CD4-positive, alpha-beta T cell (primary cell): ENCODE measurements at regions not wholly inside any gene's neighbourhood (a gene's known extent, or its start where the extent isn't known, plus 50 kb on each side); places are given as distances from the start of the nearest gene placed in this dataset.

Experiments
- ATAC-seq: fragments of 200-7000 bp; cut with Tn5 transposase; one replicate; pipeline ENCODE4 v1.10.0; 2022; ENCODE audit warnings: mild to moderate bottlenecking; ENCODE audit not compliant: poor library complexity
- CTCF ChIA-PET: fragments of 350-600 bp; sonication (Branson Sonifier 250); formaldehyde crosslinking; loops from one replicate; lab custom pipeline; 2021; ENCODE audit warnings: antibody characterized with exemption, inconsistent platforms; lab: Charles Lee
- POLR2A ChIA-PET: fragments of 350-600 bp; sonication (Branson Sonifier 250); formaldehyde crosslinking; loops from one replicate; lab custom pipeline; 2021; ENCODE audit warnings: antibody characterized with exemption, inconsistent platforms; lab: Charles Lee
- DNase-seq, 14 experiments: peaks; one replicate each; pipeline ENCODE4 v3.0.0-alpha.2; 2013 to 2020; ENCODE audit warnings: mixed read lengths in 2 of 14
- H3K27ac ChIP-seq, 2 donors: one replicate each; pipeline versions ENCODE4 v1.5.1 to v1.7.0; 2013; ENCODE audit warnings: low read length in 2 of 2, low read depth in 1 of 2, mild to moderate bottlenecking in 1 of 2
- H3K27me3 ChIP-seq, 2 experiments: 1 replicate in 1 of 2; 2 replicates in 1 of 2; pipeline versions ENCODE4 v1.6.1 to v1.7.0; 2013; ENCODE audit warnings: low read length in 2 of 2, control low read depth in 1 of 2, mild to moderate bottlenecking in 1 of 2, moderate library complexity in 1 of 2; ENCODE audit not compliant: insufficient read depth in 2 of 2, control insufficient read depth in 1 of 2
- H3K36me3 ChIP-seq: one replicate; pipeline ENCODE4 v1.6.1; 2013; ENCODE audit warnings: low read length, control low read depth; ENCODE audit not compliant: insufficient read depth
- H3K4me1 ChIP-seq: one replicate; pipeline ENCODE4 v1.6.1; 2013; ENCODE audit warnings: low read length, control low read depth; ENCODE audit not compliant: insufficient read depth
- H3K4me3 ChIP-seq: one replicate; pipeline ENCODE4 v1.5.1; 2013; ENCODE audit warnings: mild to moderate bottlenecking, low read length, moderate library complexity
- H3K9me3 ChIP-seq, 2 experiments: 1 replicate in 1 of 2; 2 replicates in 1 of 2; pipeline versions ENCODE4 v1.6.1 to v1.7.0; 2013; ENCODE audit warnings: low read length in 2 of 2, mild to moderate bottlenecking in 2 of 2, control low read depth in 1 of 2, moderate library complexity in 1 of 2; ENCODE audit not compliant: control insufficient read depth in 1 of 2, insufficient read depth in 1 of 2
- H3K27ac Mint-ChIP-seq: one replicate; pipeline ENCODE4 v1.8.0; 2020; ENCODE audit warnings: mixed read lengths
- H3K27me3 Mint-ChIP-seq: one replicate; pipeline ENCODE4 v1.8.0; 2021; ENCODE audit warnings: mixed read lengths
- H3K36me3 Mint-ChIP-seq: one replicate; pipeline ENCODE4 v1.8.0; 2021; ENCODE audit warnings: low read depth, mixed read lengths
- H3K4me1 Mint-ChIP-seq: one replicate; pipeline ENCODE4 v1.8.0; 2021; ENCODE audit warnings: low read depth, mixed read lengths
- H3K4me3 Mint-ChIP-seq: one replicate; pipeline ENCODE4 v1.8.0; 2020; ENCODE audit warnings: mild to moderate bottlenecking, mixed read lengths
- H3K9me3 Mint-ChIP-seq: one replicate; pipeline ENCODE4 v1.8.0; 2020; ENCODE audit warnings: mixed read lengths
- CTCF ChIP-seq: fragments of 200-600 bp; IDR thresholded peaks from one replicate; pipeline ENCODE4 v1.8.0; 2022; ENCODE audit warnings: antibody characterized with exemption, mild to moderate bottlenecking
- intact Hi-C, 2 experiments: fragments of 100-400 bp; cut with DNase I in 1 of 2; cut with micrococcal nuclease in 1 of 2; formaldehyde crosslinking; loops; one replicate each; pipeline versions ENCODE4 v1.15.1 to v1.9.0; 2023 to 2025; cut with DNase I, micrococcal nuclease

DNA sequence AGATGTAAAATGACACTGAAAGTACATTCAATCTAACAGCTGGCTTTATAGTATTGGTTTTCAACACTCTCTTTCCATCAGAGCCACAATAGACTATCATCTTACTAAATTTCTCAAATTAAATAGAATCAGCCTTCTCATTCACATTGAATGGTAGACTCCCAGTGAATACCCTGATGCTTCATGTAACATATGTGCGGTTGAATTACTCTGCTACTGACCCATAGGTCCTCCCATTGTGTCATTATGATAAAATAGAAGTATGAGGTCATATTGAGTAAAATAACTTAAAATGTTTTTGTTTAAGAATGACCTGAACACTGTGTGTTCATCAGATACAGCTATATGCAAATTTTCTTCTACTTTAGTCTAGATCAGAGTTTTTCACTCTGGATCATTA, 75.9 kb upstream of the ADAMTSL1 start:
- Histone ChIP-seq H3K4me1 (no peaks in the 10 kb centered on the region), H3K9me3 (no peaks in the 10 kb centered on the region), H3K27me3 (no peaks in the 10 kb centered on the region), H3K36me3 (no peaks in the 10 kb centered on the region), H3K27ac (no peak overlapping the region), H3K4me3 (no peak overlapping the region)
- TF ChIP-seq CTCF = no peak
- intact Hi-C loops = no loop called here
- Mint-ChIP-seq H3K9me3 (peaks cover 2% of the 10 kb centered on the region), H3K4me3 (no peak overlapping the region), H3K4me1 (no peaks in the 10 kb centered on the region), H3K27me3 (peaks cover 5% of the 10 kb centered on the region), H3K27ac (no peak overlapping the region), H3K36me3 (no peaks in the 10 kb centered on the region)
- no peak for DNase-seq
- ChIA-PET POLR2A (no interaction called here), CTCF (no interaction called here)
- no peak for ATAC-seq

DNA sequence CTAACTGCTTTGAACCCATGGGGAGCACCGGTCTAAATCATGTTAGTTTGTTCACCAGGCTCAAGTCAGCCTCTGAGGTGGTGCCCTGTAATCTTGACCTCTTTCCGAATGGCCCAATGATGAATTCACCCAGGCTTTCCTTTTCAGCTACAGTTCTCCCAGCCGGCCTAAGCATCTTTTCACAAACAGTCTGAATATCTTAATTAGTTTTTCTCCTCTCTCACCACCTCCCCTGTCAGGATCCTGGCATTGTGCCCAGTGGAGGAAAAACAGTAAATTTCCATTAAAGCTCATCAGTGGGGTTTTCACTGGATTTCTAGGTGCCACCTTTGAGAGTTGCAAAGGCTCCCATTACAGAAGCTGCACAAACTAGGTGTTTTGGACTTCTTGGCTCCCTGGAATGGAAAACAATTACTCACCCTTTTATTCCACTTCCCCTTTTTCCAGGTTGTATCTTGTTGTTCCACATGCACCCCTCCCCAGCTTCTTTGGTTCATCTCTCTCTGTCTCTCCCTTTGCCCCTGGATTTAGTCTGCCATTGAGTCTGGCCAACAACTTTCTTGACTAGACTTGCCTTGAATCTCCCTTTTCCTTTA, 69.4 kb upstream of the ADAMTSL1 start:
- POLR2A ChIA-PET = no interaction called here
- DNase-seq (no peak), ATAC-seq (no peak)
- no peaks in the 10 kb centered on the region for H3K9me3 ChIP-seq
- no peak overlapping the region for H3K27ac ChIP-seq
- intact Hi-C loops = loop anchor here in 1 of 2 experiments (1.0 kb wide), 1 partner anchor 9 kb away; no protein-coding TSS in a partner anchor
- no peaks in the 10 kb centered on the region for H3K4me1 Mint-ChIP-seq
- peaks cover 2% of the 10 kb centered on the region for H3K9me3 Mint-ChIP-seq
- CTCF ChIA-PET = no interaction called here
- no peaks in the 10 kb centered on the region for H3K36me3 ChIP-seq
- H3K4me1 ChIP-seq = no peaks in the 10 kb centered on the region
- H3K27me3 Mint-ChIP-seq = peaks cover 5% of the 10 kb centered on the region
- no peak overlapping the region for H3K27ac Mint-ChIP-seq
- no peak overlapping the region for H3K4me3 Mint-ChIP-seq
- TF ChIP-seq CTCF = no peak
- no peaks in the 10 kb centered on the region for H3K36me3 Mint-ChIP-seq
- no peak overlapping the region for H3K4me3 ChIP-seq
- H3K27me3 ChIP-seq = no peaks in the 10 kb centered on the region

- ChIA-PET CTCF (no interaction called here), POLR2A (no interaction called here)
- Histone ChIP-seq H3K27me3 (no peaks in the 10 kb centered on the region), H3K9me3 (no peaks in the 10 kb centered on the region), H3K4me3 (no peak overlapping the region), H3K36me3 (no peaks in the 10 kb centered on the region), H3K4me1 (no peaks in the 10 kb centered on the region), H3K27ac (no peak overlapping the region)
- Mint-ChIP-seq H3K27ac (no peak overlapping the region), H3K4me1 (no peaks in the 10 kb centered on the region), H3K9me3 (peaks cover 2% of the 10 kb centered on the region), H3K27me3 (peaks cover 5% of the 10 kb centered on the region), H3K4me3 (no peak overlapping the region), H3K36me3 (no peaks in the 10 kb centered on the region)
- DNase-seq (no peak), ATAC-seq (no peak)
- intact Hi-C loops = no loop called here
- no peak for TF ChIP-seq CTCF
Observed at GRCh38 chr9:18405240-18405639, 68.7 kb upstream of the ADAMTSL1 start.
